Peyer's patch (tissue), 4 donors: ENCODE measurements at regions not wholly inside any gene's neighbourhood (a gene's known extent, or its start where the extent isn't known, plus 50 kb on each side); places are given as distances from the start of the nearest gene placed in this dataset.

ENCODE experiments used
- DNase-seq, 3 donors: peaks; one replicate each; pipeline ENCODE4 v3.0.0-alpha.2; 2017 to 2019
- H3K27ac ChIP-seq, 4 donors: fragments of 200-600 bp; sonication (generic); one replicate each; pipeline ENCODE4 v1.5.1; 2016 to 2019
- H3K27me3 ChIP-seq, 2 donors: fragments of 200-600 bp; sonication (generic); one replicate each; pipeline ENCODE4 v1.5.1; 2019
- H3K36me3 ChIP-seq, 3 donors: fragments of 200-600 bp; sonication (generic); one replicate each; pipeline ENCODE4 v1.5.1; 2016 to 2019
- H3K4me1 ChIP-seq, 4 donors: fragments of 200-600 bp; sonication (generic); one replicate each; pipeline ENCODE4 v1.5.1; 2016 to 2019
- H3K4me3 ChIP-seq, 4 donors: fragments of 200-600 bp; sonication (generic); 1 replicate in 3 of 4; 2 replicates in 1 of 4; pipeline ENCODE4 v1.5.1; 2016 to 2019; ENCODE audit warnings: mild to moderate bottlenecking in 1 of 4
- H3K9me3 ChIP-seq, 4 donors: fragments of 200-600 bp; sonication (generic); one replicate each; pipeline ENCODE4 v1.5.1; 2016 to 2019; ENCODE audit warnings: mild to moderate bottlenecking in 1 of 4
- POLR2A ChIP-seq, 2 donors: fragments of 450-650 bp; IDR thresholded peaks; one replicate each; pipeline ENCODE4 v1.5.1; 2017; ENCODE audit warnings: antibody characterized with exemption in 2 of 2, mild to moderate bottlenecking in 2 of 2, moderate library complexity in 2 of 2
- TF ChIP-seq, protein P1 (sequence below), 6 experiments: fragments of 450-650 bp in 4 of 6; fragments of 200-600 bp in 2 of 6; sonication (generic) in 1 of 6; IDR thresholded peaks; one replicate each; pipeline ENCODE4 v1.5.1; 2017 to 2019; ENCODE audit warnings: antibody characterized with exemption in 6 of 6, mild to moderate bottlenecking in 3 of 6, moderate library complexity in 1 of 6

DNA sequence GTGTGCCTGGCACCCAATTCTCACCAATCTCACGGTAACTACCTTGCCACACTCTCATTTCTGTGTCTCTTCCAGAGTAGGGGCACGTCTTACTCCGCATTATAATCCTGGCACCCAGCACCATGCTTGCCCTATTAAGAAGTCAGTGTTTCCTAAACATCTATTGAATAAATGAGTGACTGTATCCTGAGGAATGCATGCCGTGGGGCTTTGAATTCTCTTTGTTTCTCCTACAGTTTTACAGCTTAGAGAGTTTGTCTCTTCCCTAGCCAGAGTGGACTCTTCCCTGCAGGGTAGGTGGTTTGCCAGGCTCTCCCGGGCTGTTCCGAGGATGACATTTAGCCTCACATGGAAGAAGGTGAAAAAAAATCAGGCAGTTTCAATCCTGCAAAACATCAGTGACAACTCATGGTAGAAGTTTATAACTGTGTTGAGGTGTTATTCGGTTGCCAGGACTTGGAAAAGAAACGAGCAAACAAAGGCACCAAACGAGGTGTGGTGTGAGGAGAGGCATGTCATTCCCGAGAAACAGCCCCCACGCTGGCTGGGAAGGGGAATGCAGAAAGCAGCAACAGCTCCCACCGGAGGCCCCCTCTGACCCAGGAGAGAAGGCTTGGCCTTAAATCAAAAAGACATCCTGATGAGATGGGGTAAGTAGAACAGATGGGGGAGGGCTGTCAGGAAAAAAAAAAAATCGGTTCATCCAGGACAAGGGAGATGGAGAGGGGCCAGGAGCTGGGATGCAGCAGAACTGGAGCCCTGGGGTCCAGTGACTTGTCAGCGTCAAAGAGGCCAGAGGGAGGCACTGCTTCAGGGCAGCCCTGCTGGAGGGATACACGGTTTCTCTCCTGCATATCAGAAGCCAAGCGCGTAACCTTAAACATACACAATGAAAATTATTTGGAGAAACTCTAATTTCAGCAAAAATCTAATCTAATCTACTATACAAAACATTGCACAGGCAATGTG is 168.4 kb upstream of the ARRDC4 start:
- Histone ChIP-seq H3K27ac (peak overlapping the region in 1 of 4 donors; percentile 56), H3K36me3 (no peaks in the 10 kb centered on the region), H3K4me1 (no peaks in the 10 kb centered on the region), H3K4me3 (no peak overlapping the region), H3K27me3 (no peaks in the 10 kb centered on the region), H3K9me3 (no peaks in the 10 kb centered on the region)
- DNase-seq: no peak
- TF ChIP-seq, protein P1, sequence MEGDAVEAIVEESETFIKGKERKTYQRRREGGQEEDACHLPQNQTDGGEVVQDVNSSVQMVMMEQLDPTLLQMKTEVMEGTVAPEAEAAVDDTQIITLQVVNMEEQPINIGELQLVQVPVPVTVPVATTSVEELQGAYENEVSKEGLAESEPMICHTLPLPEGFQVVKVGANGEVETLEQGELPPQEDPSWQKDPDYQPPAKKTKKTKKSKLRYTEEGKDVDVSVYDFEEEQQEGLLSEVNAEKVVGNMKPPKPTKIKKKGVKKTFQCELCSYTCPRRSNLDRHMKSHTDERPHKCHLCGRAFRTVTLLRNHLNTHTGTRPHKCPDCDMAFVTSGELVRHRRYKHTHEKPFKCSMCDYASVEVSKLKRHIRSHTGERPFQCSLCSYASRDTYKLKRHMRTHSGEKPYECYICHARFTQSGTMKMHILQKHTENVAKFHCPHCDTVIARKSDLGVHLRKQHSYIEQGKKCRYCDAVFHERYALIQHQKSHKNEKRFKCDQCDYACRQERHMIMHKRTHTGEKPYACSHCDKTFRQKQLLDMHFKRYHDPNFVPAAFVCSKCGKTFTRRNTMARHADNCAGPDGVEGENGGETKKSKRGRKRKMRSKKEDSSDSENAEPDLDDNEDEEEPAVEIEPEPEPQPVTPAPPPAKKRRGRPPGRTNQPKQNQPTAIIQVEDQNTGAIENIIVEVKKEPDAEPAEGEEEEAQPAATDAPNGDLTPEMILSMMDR (IDR thresholded peaks at IDR 0.05): no peak
- TF ChIP-seq POLR2A (IDR thresholded peaks at IDR 0.05): no peak

DNA sequence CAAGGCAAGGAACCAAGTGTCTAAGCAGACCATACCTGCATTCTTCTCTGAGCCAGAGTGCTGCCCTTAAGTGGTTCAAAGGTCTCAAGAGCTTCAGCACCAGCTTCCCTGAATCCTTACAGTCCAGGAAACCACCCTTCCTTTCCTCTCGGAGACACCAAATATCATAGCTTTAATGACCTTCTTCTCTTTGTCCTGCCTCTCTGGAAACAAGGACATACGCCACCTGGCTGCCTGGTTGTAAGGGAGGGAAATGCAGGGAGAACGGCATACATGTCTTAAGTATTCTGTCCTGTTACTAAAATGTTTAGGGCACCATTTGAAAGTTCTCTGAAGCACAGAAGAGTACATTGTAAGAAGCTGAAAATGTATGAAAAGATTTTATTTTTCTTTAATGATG is 155.6 kb upstream of the ARRDC4 start:
- Histone ChIP-seq H3K9me3 (no peaks in the 10 kb centered on the region), H3K36me3 (no peaks in the 10 kb centered on the region), H3K4me3 (no peak overlapping the region), H3K27ac (no peak overlapping the region), H3K4me1 (no peaks in the 10 kb centered on the region), H3K27me3 (no peaks in the 10 kb centered on the region)
- DNase-seq: no peak
- TF ChIP-seq POLR2A (IDR thresholded peaks at IDR 0.05): no peak
- TF ChIP-seq, protein P1 (IDR thresholded peaks at IDR 0.05): no peak

DNA sequence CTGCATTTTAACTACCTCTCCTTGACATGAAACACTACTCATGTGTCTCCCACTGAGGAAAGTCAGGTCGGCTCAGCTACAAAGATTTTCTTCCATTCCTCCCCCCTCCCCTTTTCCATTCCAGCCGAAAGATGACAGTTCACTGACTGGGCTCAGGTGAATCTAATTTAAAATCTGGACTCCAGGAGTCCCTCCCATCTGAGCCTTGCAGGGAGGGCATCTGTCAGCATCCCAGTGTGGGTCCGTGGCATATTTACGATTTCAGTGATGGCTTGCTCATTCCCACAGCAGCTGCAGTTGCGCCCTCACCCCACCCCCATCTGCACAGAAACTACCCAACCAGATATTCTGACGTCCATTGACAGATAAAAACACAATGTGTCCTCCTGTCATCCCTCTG is 153.7 kb upstream of the ARRDC4 start:
- Histone ChIP-seq H3K4me1 (no peaks in the 10 kb centered on the region), H3K27me3 (no peaks in the 10 kb centered on the region), H3K4me3 (no peak overlapping the region), H3K27ac (no peak overlapping the region), H3K36me3 (no peaks in the 10 kb centered on the region), H3K9me3 (no peaks in the 10 kb centered on the region)
- no peak for DNase-seq
- TF ChIP-seq, protein P1 (IDR thresholded peaks at IDR 0.05): no peak
- no peak for TF ChIP-seq POLR2A (IDR thresholded peaks at IDR 0.05)

DNA sequence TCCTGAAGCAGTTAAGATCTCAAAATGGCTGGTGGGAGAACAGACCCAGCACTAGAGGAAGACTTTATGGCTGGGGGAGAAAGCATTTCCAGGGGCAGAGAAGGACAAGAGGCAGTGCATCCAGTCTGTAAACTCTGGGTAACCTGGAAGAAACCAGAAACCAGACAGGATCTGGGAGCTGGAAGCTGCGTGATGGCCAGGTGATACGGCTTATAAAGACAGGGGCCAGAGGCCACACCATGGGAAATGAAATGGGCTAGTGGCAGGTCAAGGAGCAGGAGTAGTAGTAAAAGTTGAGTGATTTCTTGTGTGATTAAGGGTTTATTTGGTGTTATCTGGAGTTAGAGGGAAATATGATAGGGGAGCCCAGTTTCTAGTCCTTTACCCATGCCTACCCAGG is 144.7 kb upstream of the ARRDC4 start:
- Histone ChIP-seq H3K27ac (no peak overlapping the region), H3K36me3 (no peaks in the 10 kb centered on the region), H3K27me3 (no peaks in the 10 kb centered on the region), H3K4me3 (no peak overlapping the region), H3K9me3 (no peaks in the 10 kb centered on the region), H3K4me1 (no peaks in the 10 kb centered on the region)
- DNase-seq: no peak
- TF ChIP-seq POLR2A (IDR thresholded peaks at IDR 0.05): no peak
- TF ChIP-seq, protein P1 (IDR thresholded peaks at IDR 0.05): no peak

DNA sequence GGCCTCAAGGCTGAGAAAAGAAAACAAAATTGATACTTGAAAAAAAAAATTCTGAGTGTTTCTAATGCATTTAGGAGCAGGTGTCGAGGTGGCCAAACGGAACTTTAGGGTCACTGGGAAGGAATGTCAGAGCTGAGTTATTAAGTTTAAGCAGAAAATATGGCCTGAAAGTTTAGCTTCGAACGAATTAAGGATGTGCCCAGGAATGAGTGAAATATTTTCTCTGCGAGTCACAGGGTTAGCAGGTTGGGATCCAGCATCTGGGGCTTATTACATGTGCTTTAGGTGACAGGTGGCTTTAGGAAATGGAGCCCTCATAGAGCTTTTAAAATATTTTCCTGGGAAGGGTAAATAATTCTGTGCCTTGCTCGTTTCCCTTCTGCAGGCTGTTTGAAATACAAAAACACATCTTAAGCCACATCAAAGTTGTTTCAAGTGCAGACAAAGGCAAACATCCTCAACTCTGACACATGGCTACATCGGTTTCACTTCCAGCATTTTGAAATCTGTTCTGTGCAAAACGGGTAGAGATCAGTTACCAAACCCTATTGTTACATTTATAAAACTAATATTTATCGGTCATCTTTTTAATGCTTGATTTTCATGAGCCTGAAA is 143.1 kb upstream of the ARRDC4 start:
- Histone ChIP-seq H3K4me1 (no peaks in the 10 kb centered on the region), H3K4me3 (no peak overlapping the region), H3K36me3 (no peaks in the 10 kb centered on the region), H3K27me3 (no peaks in the 10 kb centered on the region), H3K27ac (no peak overlapping the region), H3K9me3 (no peaks in the 10 kb centered on the region)
- DNase-seq: no peak
- TF ChIP-seq, protein P1 (IDR thresholded peaks at IDR 0.05): no peak
- no peak for TF ChIP-seq POLR2A (IDR thresholded peaks at IDR 0.05)
